ENCODE measurements at regions not wholly inside any gene's neighbourhood (a gene's known extent, or its start where the extent isn't known, plus 50 kb on each side); places are given as distances from the start of the nearest gene placed in this dataset.

GRCh38 chrX:9146657-9147056 lies 112.7 kb upstream of the FAM9B start:
- ATAC-seq (no peak), DNase-seq (ENCODE audit: missing footprints) (no peak)
- intact Hi-C loops (cut with DNase I): no loop called here

GRCh38 chrX:9147086-9147485 lies 113.2 kb upstream of the FAM9B start:
- DNase-seq (ENCODE audit: missing footprints) (no peak), ATAC-seq (no peak)
- intact Hi-C loops (cut with DNase I): no loop called here

GRCh38 chrX:9147726-9148125 lies 113.8 kb upstream of the FAM9B start:
- ATAC-seq: no peak
- no peak for DNase-seq (ENCODE audit: missing footprints)
- intact Hi-C loops (cut with DNase I): no loop called here

- intact Hi-C loops (cut with DNase I): no loop called here
- ATAC-seq (no peak), DNase-seq (ENCODE audit: missing footprints) (no peak)
Measured at GRCh38 chrX:9148615-9149399, 114.9 kb upstream of the FAM9B start.

GRCh38 chrX:9149501-9150245 lies 115.7 kb upstream of the FAM9B start:
- no peak for DNase-seq (ENCODE audit: missing footprints)
- ATAC-seq: no peak
- intact Hi-C loops (cut with DNase I): no loop called here

- DNase-seq (ENCODE audit: missing footprints): no peak
- intact Hi-C loops (cut with DNase I): no loop called here
- ATAC-seq: no peak
Measured at GRCh38 chrX:9151772-9152307, 117.9 kb upstream of the FAM9B start.

- intact Hi-C loops (cut with DNase I): no loop called here
- ATAC-seq (no peak), DNase-seq (ENCODE audit: missing footprints) (no peak)
Measured at GRCh38 chrX:9153300-9153699, 119.4 kb upstream of the FAM9B start.

GRCh38 chrX:9158611-9159010 lies 124.7 kb upstream of the FAM9B start:
- no peak for DNase-seq (ENCODE audit: missing footprints)
- intact Hi-C loops (cut with DNase I): no loop called here
- no peak for ATAC-seq

GRCh38 chrX:9160698-9161329 lies 126.9 kb upstream of the FAM9B start:
- no peak for DNase-seq (ENCODE audit: missing footprints)
- intact Hi-C loops (cut with DNase I): no loop called here
- ATAC-seq: no peak

- DNase-seq (ENCODE audit: missing footprints) (no peak), ATAC-seq (no peak)
- intact Hi-C loops (cut with DNase I): no loop called here
Measured at GRCh38 chrX:9162698-9163097, 128.8 kb upstream of the FAM9B start.

GRCh38 chrX:9163214-9163709 lies 129.3 kb upstream of the FAM9B start:
- DNase-seq (ENCODE audit: missing footprints) (no peak), ATAC-seq (no peak)
- intact Hi-C loops (cut with DNase I): no loop called here

- no peak for DNase-seq (ENCODE audit: missing footprints)
- intact Hi-C loops (cut with DNase I): no loop called here
- no peak for ATAC-seq
Measured at GRCh38 chrX:9164086-9164485, 130.2 kb upstream of the FAM9B start.

GRCh38 chrX:9164533-9165426 lies 130.9 kb upstream of the FAM9B start:
- intact Hi-C loops (cut with DNase I): no loop called here
- DNase-seq (ENCODE audit: missing footprints): no peak
- no peak for ATAC-seq

GRCh38 chrX:9166584-9166944 lies 132.6 kb upstream of the FAM9B start:
- ATAC-seq (no peak), DNase-seq (ENCODE audit: missing footprints) (no peak)
- intact Hi-C loops (cut with DNase I): no loop called here

GRCh38 chrX:9171841-9172463 lies 138.0 kb upstream of the FAM9B start:
- intact Hi-C loops (cut with DNase I): no loop called here
- ATAC-seq (no peak), DNase-seq (ENCODE audit: missing footprints) (no peak)

- ATAC-seq: no peak
- DNase-seq (ENCODE audit: missing footprints): no peak
- intact Hi-C loops (cut with DNase I): no loop called here
Measured at GRCh38 chrX:9172464-9172850, 138.5 kb upstream of the FAM9B start.

- DNase-seq (ENCODE audit: missing footprints): no peak
- intact Hi-C loops (cut with DNase I): no loop called here
Measured at GRCh38 chrX:9180623-9181022, 146.7 kb upstream of the FAM9B start.

GRCh38 chrX:9182041-9182440 lies 148.1 kb upstream of the FAM9B start:
- ATAC-seq (no peak), DNase-seq (ENCODE audit: missing footprints) (no peak)
- intact Hi-C loops (cut with DNase I): no loop called here

More at GRCh38 chrX:9180623-9181022, 146.7 kb upstream of the FAM9B start:
- no peak for ATAC-seq
